Right kidney (tissue), 1 donor: ENCODE measurements at regions not wholly inside any gene's neighbourhood (a gene's known extent, or its start where the extent isn't known, plus 50 kb on each side); places are given as distances from the start of the nearest gene placed in this dataset.
"Not testable (repeated sequence)": the region's sequence is repeated elsewhere in the genome, so short reads cannot be mapped to it uniquely, and the experiment has no call there.

Source experiments
- DNase-seq: peaks from one replicate; pipeline ENCODE4 v3.0.0-alpha.2; 2016

GRCh38 chr3:82610236-82610635, 848.8 kb upstream of the GBE1 start:
- no peak for DNase-seq

- DNase-seq = no peak
Observed at GRCh38 chr3:82607391-82607790, 845.9 kb upstream of the GBE1 start.

GRCh38 chr3:82596805-82597204, 835.4 kb upstream of the GBE1 start:
- DNase-seq = no peak

GRCh38 chr3:82595530-82595929, 834.1 kb upstream of the GBE1 start:
- DNase-seq = no peak

GRCh38 chr3:82587174-82587573, 825.7 kb upstream of the GBE1 start:
- no peak for DNase-seq

- DNase-seq = no peak
Observed at GRCh38 chr3:82586414-82586813, 825.0 kb upstream of the GBE1 start.

GRCh38 chr3:82586002-82586401, 824.6 kb upstream of the GBE1 start:
- DNase-seq = not testable (repeated sequence)

- DNase-seq = not testable (repeated sequence)
Observed at GRCh38 chr3:82585591-82585990, 824.1 kb upstream of the GBE1 start.

- not testable (repeated sequence) for DNase-seq
Observed at GRCh38 chr3:82584861-82585260, 823.4 kb upstream of the GBE1 start.

GRCh38 chr3:82584415-82584814, 823.0 kb upstream of the GBE1 start:
- DNase-seq = not testable (repeated sequence)

GRCh38 chr3:82581350-82581749, 819.9 kb upstream of the GBE1 start:
- no peak for DNase-seq

GRCh38 chr3:82572721-82573120, 811.3 kb upstream of the GBE1 start:
- no peak for DNase-seq

GRCh38 chr3:82568776-82569338, 807.4 kb upstream of the GBE1 start:
- DNase-seq = no peak

- DNase-seq = no peak
Observed at GRCh38 chr3:82567029-82567600, 805.7 kb upstream of the GBE1 start.

- DNase-seq = no peak
Observed at GRCh38 chr3:82562896-82563295, 801.5 kb upstream of the GBE1 start.

GRCh38 chr3:82561784-82562183, 800.3 kb upstream of the GBE1 start:
- DNase-seq = no peak

- DNase-seq = no peak
Observed at GRCh38 chr3:82558081-82558480, 796.6 kb upstream of the GBE1 start.

GRCh38 chr3:82556113-82556512, 794.7 kb upstream of the GBE1 start:
- no peak for DNase-seq

- not testable (repeated sequence) for DNase-seq
Observed at GRCh38 chr3:82542556-82542955, 781.1 kb upstream of the GBE1 start.

- DNase-seq = no peak
Observed at GRCh38 chr3:82521657-82522056, 760.2 kb upstream of the GBE1 start.

GRCh38 chr3:82520846-82521245, 759.4 kb upstream of the GBE1 start:
- DNase-seq = no peak

- no peak for DNase-seq
Observed at GRCh38 chr3:82509951-82510603, 748.6 kb upstream of the GBE1 start.

- DNase-seq = no peak
Observed at GRCh38 chr3:82509106-82509842, 747.8 kb upstream of the GBE1 start.
